ENCODE measurements at regions not wholly inside any gene's neighbourhood (a gene's known extent, or its start where the extent isn't known, plus 50 kb on each side); places are given as distances from the start of the nearest gene placed in this dataset.

- TF ChIP-seq EZH2 (IDR thresholded peaks at IDR 0.05; ENCODE audit: borderline replicate concordance, low read depth, low read length, severe bottlenecking) (no peak), CTCF (IDR thresholded peaks at IDR 0.05; ENCODE audit: borderline replicate concordance, extremely low read depth, low read length, poor library complexity, severe bottlenecking) (no peak)
- DNase-seq, result no peak
- Histone ChIP-seq H3K27me3 (ENCODE audit: insufficient read depth, low read length, poor library complexity) (no peaks in the 10 kb centered on the region), H3K4me3 (ENCODE audit: low read depth in 1 of 2, low read length in 2 of 2) (no peak overlapping the region), H2AFZ (ENCODE audit: low read depth, low read length) (no peak overlapping the region), H3K9ac (ENCODE audit: low read depth, low read length) (no peak overlapping the region), H3K27ac (ENCODE audit: low read length) (no peak overlapping the region), H3K9me3 (ENCODE audit: insufficient read depth, low read length, severe bottlenecking) (no peaks in the 10 kb centered on the region), H4K20me1 (ENCODE audit: insufficient read depth, low read length) (no peaks in the 10 kb centered on the region), H3K36me3 (ENCODE audit: insufficient read depth, low read length) (no peaks in the 10 kb centered on the region), H3K4me2 (ENCODE audit: insufficient read depth, low read length) (no peak overlapping the region), H3K4me1 (ENCODE audit: insufficient read depth, low read length) (no peaks in the 10 kb centered on the region), H3K79me2 (ENCODE audit: insufficient read depth, low read length) (no peaks in the 10 kb centered on the region)
- ATAC-seq (ENCODE audit: insufficient read depth, low read depth), result no peak
Observed at GRCh38 chr2:173458991-173459780, 104.5 kb downstream of the CDCA7 start.

- H3K4me3 ChIP-seq (ENCODE audit: low read depth in 1 of 2, low read length in 2 of 2), result no peak overlapping the region
- H2AFZ ChIP-seq (ENCODE audit: low read depth, low read length), result no peak overlapping the region
Observed at GRCh38 chr2:173462892-173463840, 108.5 kb downstream of the CDCA7 start.

GRCh38 chr2:173463846-173464245, 109.2 kb downstream of the CDCA7 start:
- Histone ChIP-seq H3K9me3 (ENCODE audit: insufficient read depth, low read length, severe bottlenecking) (no peaks in the 10 kb centered on the region), H3K27me3 (ENCODE audit: insufficient read depth, low read length, poor library complexity) (peaks cover 4% of the 10 kb centered on the region), H4K20me1 (ENCODE audit: insufficient read depth, low read length) (no peaks in the 10 kb centered on the region), H3K27ac (ENCODE audit: low read length) (no peak overlapping the region), H3K36me3 (ENCODE audit: insufficient read depth, low read length) (no peaks in the 10 kb centered on the region), H3K4me3 (ENCODE audit: low read depth in 1 of 2, low read length in 2 of 2) (no peak overlapping the region), H3K79me2 (ENCODE audit: insufficient read depth, low read length) (no peaks in the 10 kb centered on the region), H2AFZ (ENCODE audit: low read depth, low read length) (no peak overlapping the region), H3K9ac (ENCODE audit: low read depth, low read length) (no peak overlapping the region), H3K4me2 (ENCODE audit: insufficient read depth, low read length) (no peak overlapping the region), H3K4me1 (ENCODE audit: insufficient read depth, low read length) (no peaks in the 10 kb centered on the region)
- ATAC-seq (ENCODE audit: insufficient read depth, low read depth) (no peak), DNase-seq (no peak)
- TF ChIP-seq CTCF (IDR thresholded peaks at IDR 0.05; ENCODE audit: borderline replicate concordance, extremely low read depth, low read length, poor library complexity, severe bottlenecking) (no peak), EZH2 (IDR thresholded peaks at IDR 0.05; ENCODE audit: borderline replicate concordance, low read depth, low read length, severe bottlenecking) (no peak)

More at GRCh38 chr2:173462892-173463840, 108.5 kb downstream of the CDCA7 start:
- Histone ChIP-seq H4K20me1 (ENCODE audit: insufficient read depth, low read length) (no peaks in the 10 kb centered on the region), H3K27me3 (ENCODE audit: insufficient read depth, low read length, poor library complexity) (peaks cover 4% of the 10 kb centered on the region), H3K9me3 (ENCODE audit: insufficient read depth, low read length, severe bottlenecking) (no peaks in the 10 kb centered on the region), H3K4me2 (ENCODE audit: insufficient read depth, low read length) (no peak overlapping the region), H3K79me2 (ENCODE audit: insufficient read depth, low read length) (no peaks in the 10 kb centered on the region), H3K4me1 (ENCODE audit: insufficient read depth, low read length) (no peaks in the 10 kb centered on the region), H3K27ac (ENCODE audit: low read length) (no peak overlapping the region), H3K36me3 (ENCODE audit: insufficient read depth, low read length) (no peaks in the 10 kb centered on the region), H3K9ac (ENCODE audit: low read depth, low read length) (no peak overlapping the region)
- ATAC-seq (ENCODE audit: insufficient read depth, low read depth) (no peak), DNase-seq (no peak)
- TF ChIP-seq CTCF (IDR thresholded peaks at IDR 0.05; ENCODE audit: borderline replicate concordance, extremely low read depth, low read length, poor library complexity, severe bottlenecking) (no peak), EZH2 (IDR thresholded peaks at IDR 0.05; ENCODE audit: borderline replicate concordance, low read depth, low read length, severe bottlenecking) (no peak)

Data from DND-41 (cell line).